ENCODE measurements at regions not wholly inside any gene's neighbourhood (a gene's known extent, or its start where the extent isn't known, plus 50 kb on each side); places are given as distances from the start of the nearest gene placed in this dataset.

DNA sequence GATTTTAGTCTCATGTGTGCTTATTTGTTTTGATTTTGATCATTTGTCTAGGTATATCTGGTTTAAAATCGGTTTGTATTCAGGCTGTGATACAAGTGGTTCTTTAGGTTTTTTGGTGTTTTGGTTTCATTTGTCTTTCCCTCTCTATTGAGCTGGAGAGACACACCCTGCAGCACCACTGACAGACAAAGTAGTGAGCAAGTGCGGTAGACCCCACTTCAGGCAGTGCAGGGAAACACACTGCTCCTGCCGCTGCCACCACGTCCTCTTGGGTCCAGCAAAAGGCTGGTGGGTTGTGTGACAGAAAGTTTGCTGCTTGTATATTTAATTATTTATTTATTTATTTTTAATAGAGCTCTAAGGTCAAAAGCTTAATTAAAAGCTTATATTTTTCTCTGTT is 801.0 kb downstream of the NR2F1-AS1 start:
- TF ChIP-seq CTCF (IDR thresholded peaks at IDR 0.05) = no peak
- TF ChIP-seq POLR2A (IDR thresholded peaks at IDR 0.05) = no peak
